Activated naive CD8-positive, alpha-beta T cell treated with anti-CD3 and anti-CD28 coated beads for 36 hours (primary cell): ENCODE measurements at regions not wholly inside any gene's neighbourhood (a gene's known extent, or its start where the extent isn't known, plus 50 kb on each side); places are given as distances from the start of the nearest gene placed in this dataset.

Experiments used
- DNase-seq: peaks from one replicate; pipeline ENCODE4 v3.0.0; 2021
- H3K27ac Mint-ChIP-seq: one replicate; pipeline ENCODE4 v1.8.0; 2022; ENCODE audit warnings: mild to moderate bottlenecking, moderate library complexity, mixed read lengths
- H3K27me3 Mint-ChIP-seq: one replicate; pipeline ENCODE4 v1.8.0; 2022; ENCODE audit warnings: mild to moderate bottlenecking, mixed read lengths
- H3K36me3 Mint-ChIP-seq: one replicate; pipeline ENCODE4 v1.8.0; 2021; ENCODE audit warnings: mild to moderate bottlenecking, mixed read lengths
- H3K4me1 Mint-ChIP-seq: one replicate; pipeline ENCODE4 v1.8.0; 2021; ENCODE audit warnings: mixed read lengths
- H3K4me3 Mint-ChIP-seq: one replicate; pipeline ENCODE4 v1.8.0; 2022; ENCODE audit warnings: mild to moderate bottlenecking, moderate library complexity, mixed read lengths
- H3K9me3 Mint-ChIP-seq: one replicate; pipeline ENCODE4 v1.8.0; 2022; ENCODE audit warnings: mixed read lengths

DNA sequence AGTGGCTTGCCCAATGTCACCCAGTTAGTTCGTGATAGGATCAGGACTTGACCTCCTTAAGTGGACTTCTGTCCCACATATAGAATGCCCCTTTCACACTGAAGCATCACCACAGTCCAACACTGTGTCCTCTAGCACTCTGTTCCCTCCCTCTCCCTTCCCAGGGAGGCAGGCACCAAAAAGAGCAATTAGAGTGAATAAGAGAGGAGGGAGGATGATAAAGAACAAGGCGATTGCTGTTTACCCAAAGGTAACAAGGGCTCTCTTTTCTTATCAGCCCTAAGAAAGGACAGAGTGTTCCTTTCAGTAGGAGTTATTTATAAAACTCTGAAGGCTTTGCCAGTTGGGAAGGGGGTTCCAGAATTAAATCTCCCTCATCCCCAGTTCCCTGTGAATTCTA lies 192.7 kb upstream of the ATP2B1 start:
- H3K27me3 Mint-ChIP-seq = no peaks in the 10 kb centered on the region
- no peaks in the 10 kb centered on the region for H3K36me3 Mint-ChIP-seq
- H3K9me3 Mint-ChIP-seq = no peaks in the 10 kb centered on the region
- peaks cover 2% of the 10 kb centered on the region for H3K4me1 Mint-ChIP-seq
- no peak overlapping the region for H3K4me3 Mint-ChIP-seq
- H3K27ac Mint-ChIP-seq = no peak overlapping the region
- DNase-seq = no peak

DNA sequence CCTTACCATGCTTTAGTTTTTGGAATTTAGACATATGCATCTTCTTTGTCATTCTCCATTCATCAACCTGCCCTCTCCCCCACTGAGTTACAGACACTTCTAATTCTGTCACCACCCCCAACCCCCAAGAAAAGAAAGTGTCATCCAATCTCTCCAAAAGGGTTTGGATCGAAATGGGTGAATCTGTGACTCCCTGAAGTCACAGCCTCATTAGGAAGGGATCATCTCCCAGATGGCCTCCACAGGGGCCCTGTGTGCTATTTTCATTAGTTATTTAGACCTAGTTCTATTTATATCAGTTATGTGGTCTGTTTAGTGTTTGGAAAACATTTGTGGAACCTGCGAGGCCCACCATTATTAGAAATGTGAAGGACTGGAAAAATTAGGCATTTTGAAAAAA lies 191.0 kb upstream of the ATP2B1 start:
- no peaks in the 10 kb centered on the region for H3K36me3 Mint-ChIP-seq
- no peak for DNase-seq
- H3K4me1 Mint-ChIP-seq = peaks cover 3% of the 10 kb centered on the region
- no peak overlapping the region for H3K27ac Mint-ChIP-seq
- H3K9me3 Mint-ChIP-seq = no peaks in the 10 kb centered on the region
- H3K4me3 Mint-ChIP-seq = no peak overlapping the region
- H3K27me3 Mint-ChIP-seq = no peaks in the 10 kb centered on the region

DNA sequence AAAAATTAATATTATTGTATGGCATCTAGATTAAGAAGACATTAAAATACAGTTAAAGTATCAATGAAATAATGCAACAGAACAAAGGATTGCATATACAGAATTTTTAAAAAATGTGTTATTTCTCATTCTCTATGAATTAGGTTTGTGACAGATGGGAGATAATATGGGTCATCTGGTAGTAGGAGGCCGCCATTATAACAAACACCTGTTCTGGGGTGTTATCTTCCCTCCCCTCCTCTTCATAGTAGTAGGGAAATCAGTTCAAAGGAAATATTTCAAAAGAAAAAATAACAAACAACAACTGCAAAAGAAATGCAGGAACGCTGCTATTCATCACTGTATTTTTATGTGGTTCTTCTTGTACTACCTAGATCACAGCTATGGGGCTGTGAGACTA lies 187.0 kb upstream of the ATP2B1 start:
- H3K27me3 Mint-ChIP-seq = no peaks in the 10 kb centered on the region
- DNase-seq = no peak
- H3K4me3 Mint-ChIP-seq = no peak overlapping the region
- peaks cover 16% of the 10 kb centered on the region for H3K4me1 Mint-ChIP-seq
- no peak overlapping the region for H3K27ac Mint-ChIP-seq
- no peaks in the 10 kb centered on the region for H3K36me3 Mint-ChIP-seq
- H3K9me3 Mint-ChIP-seq = no peaks in the 10 kb centered on the region

DNA sequence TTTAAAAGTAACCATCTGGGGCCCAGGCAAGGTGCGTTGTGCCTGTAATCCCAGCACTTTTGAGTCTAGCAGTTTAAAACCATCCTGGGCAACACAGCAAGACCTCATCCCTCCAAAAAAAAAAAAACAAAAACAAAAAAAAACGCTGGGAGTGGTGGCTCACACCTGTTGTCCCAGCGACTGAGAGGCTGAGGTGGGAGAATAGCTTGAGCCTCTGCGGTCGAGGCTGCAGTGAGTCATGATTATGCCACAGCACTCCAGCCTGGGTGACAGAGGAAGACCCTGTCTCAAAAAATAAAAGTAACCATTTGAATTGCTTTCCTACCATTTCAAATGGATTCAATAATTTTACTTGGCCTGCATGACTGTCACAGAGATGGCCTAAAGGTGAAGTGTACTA lies 186.5 kb upstream of the ATP2B1 start:
- no peak for DNase-seq
- Mint-ChIP-seq H3K9me3 (no peaks in the 10 kb centered on the region), H3K36me3 (no peaks in the 10 kb centered on the region), H3K4me3 (no peak overlapping the region), H3K27me3 (no peaks in the 10 kb centered on the region), H3K27ac (no peak overlapping the region), H3K4me1 (peaks cover 16% of the 10 kb centered on the region)

DNA sequence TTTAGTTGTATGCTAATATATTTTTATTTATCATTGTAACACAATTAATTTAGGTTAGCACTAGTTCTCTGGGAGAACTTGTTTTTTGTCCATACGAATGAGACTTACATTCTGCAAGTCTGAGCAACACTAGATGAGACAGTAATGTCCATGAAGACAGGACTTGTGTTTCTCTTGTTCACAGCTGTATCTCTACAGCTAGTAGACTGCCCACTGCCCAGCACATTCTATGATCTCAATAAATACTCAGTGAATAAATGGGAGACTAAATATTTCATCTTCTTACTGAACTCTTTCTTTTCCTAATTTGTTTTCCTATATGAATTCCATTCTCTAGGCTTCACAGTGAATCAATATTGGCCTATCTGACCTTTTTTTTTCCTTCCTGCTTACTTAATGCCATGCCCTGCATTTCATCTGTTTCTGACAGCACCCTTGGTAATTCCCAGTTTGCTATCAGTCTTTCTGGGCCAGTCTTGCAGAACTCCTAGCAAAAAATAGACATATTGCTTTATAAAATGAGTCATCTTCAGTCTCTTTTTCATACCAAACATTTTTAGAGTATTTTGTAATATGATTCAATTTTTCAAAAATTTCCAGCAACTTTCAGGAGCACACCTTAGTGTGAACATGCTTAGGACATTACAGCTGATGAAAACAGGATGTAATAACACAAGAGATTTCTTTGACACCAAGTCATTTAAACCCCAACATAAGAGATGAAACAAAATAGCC lies 185.5 kb upstream of the ATP2B1 start:
- Mint-ChIP-seq H3K4me3 (no peak overlapping the region), H3K9me3 (no peaks in the 10 kb centered on the region), H3K4me1 (peaks cover 16% of the 10 kb centered on the region), H3K27me3 (no peaks in the 10 kb centered on the region), H3K36me3 (no peaks in the 10 kb centered on the region), H3K27ac (peak overlapping the region; percentile 36)
- DNase-seq = no peak

DNA sequence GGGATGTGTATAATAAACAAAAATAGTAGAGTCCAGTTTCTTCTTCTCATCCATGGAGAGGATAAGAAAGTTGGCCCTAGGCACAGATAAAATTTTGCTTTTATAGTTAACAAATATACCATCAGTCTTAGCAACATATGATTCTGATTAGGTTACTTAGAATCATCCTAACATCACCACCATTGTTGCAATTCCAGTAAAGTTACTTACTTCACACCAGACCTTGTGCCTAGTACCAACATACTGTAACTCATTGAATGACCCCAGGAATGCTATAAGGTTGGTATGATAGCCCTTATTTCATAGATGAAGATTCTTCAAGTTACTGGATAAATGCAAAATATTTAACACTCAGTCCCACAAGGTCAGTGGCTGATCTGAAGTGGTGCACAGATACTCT lies 183.8 kb upstream of the ATP2B1 start:
- DNase-seq = no peak
- Mint-ChIP-seq H3K9me3 (no peaks in the 10 kb centered on the region), H3K27ac (no peak overlapping the region), H3K4me3 (no peak overlapping the region), H3K4me1 (peaks cover 16% of the 10 kb centered on the region), H3K36me3 (no peaks in the 10 kb centered on the region), H3K27me3 (no peaks in the 10 kb centered on the region)

DNA sequence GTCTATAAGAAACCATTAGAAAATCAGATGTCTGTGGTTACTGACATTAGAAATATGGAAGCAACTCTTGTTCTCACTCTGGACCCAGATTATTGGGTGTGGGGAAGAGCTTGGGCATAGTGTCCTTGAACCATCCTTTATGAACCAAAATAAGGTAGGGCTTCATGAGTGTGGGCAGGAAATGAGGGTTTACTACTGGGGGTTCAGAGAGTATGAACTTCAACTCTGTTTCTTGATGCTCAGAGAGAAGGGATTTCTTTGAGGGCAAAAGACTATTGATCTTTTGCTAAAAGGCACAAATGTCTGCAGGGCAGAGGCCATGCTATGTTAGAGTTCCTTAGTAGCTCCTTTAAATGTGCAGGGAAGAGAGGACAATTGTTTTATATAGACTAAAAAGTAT lies 183.3 kb upstream of the ATP2B1 start:
- no peaks in the 10 kb centered on the region for H3K36me3 Mint-ChIP-seq
- no peak for DNase-seq
- no peak overlapping the region for H3K27ac Mint-ChIP-seq

DNA sequence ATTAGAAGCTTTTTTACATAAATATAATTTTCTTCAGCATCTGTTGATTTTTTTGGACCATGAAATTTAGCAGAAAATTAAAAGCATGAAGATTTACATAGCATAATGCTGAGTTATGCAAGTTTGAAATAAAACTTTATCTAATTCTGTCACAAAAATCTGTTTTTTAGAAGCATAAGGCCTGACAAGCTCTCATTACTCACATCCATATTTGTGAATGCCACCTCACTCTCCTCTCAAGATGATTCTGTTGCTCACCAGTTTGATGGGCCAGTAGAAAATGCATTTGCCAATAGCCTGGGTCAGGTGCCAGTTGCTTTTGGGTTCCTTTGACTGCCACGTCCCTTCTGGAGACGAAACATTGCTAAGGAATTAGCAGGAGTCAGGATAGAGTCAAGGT lies 181.5 kb upstream of the ATP2B1 start:
- Mint-ChIP-seq H3K27me3 (no peaks in the 10 kb centered on the region), H3K4me3 (no peak overlapping the region), H3K4me1 (peaks cover 21% of the 10 kb centered on the region), H3K27ac (no peak overlapping the region), H3K9me3 (no peaks in the 10 kb centered on the region), H3K36me3 (no peaks in the 10 kb centered on the region)
- DNase-seq = no peak

More for the DNA sequence above, 183.3 kb upstream of the ATP2B1 start:
- Mint-ChIP-seq H3K9me3 (no peaks in the 10 kb centered on the region), H3K27me3 (no peaks in the 10 kb centered on the region), H3K4me3 (no peak overlapping the region), H3K4me1 (peaks cover 19% of the 10 kb centered on the region)

DNA sequence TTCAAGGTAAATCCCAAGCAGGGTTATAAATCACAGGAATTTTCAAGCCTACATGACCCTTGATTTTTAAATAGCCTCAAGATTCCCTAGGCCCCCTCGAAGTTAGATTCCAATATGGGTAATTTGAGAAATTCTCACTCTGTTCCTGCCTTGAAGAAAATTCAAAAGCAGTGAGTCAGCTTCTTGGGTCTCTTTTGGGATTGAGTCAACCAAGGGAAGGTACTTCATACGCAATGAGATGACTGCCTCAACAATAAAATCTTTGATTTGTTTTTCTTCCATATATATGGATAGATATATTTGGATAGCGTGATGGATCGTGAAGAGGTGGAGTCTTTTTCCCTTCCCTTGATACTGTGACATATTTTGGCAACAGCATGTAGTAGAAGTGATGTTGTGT lies 180.4 kb upstream of the ATP2B1 start:
- H3K36me3 Mint-ChIP-seq = no peaks in the 10 kb centered on the region
- DNase-seq = no peak
- H3K27me3 Mint-ChIP-seq = no peaks in the 10 kb centered on the region
- no peaks in the 10 kb centered on the region for H3K9me3 Mint-ChIP-seq
- no peak overlapping the region for H3K4me3 Mint-ChIP-seq
- H3K27ac Mint-ChIP-seq = no peak overlapping the region
- H3K4me1 Mint-ChIP-seq = peaks cover 17% of the 10 kb centered on the region

DNA sequence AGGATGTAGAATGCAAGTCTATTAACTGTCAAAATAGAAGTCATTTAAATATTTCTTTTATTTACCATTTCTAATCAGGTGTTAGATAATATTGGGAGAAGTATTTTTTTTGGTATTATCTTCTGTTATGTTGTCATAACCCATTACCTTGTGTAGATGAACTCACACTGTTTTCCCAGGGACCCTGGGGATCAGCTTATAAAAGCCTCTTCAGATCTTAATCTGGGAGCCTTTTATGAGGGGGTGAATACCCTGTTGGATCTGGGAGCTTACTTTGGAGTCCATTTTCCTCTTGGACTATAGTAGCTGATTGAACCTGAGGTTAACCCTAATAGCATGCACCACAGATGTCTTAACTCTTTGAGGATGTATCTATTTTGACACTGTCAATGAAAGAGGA lies 176.3 kb upstream of the ATP2B1 start:
- H3K27me3 Mint-ChIP-seq = no peaks in the 10 kb centered on the region
- H3K4me3 Mint-ChIP-seq = no peak overlapping the region
- H3K4me1 Mint-ChIP-seq = peaks cover 42% of the 10 kb centered on the region
- peaks cover 2% of the 10 kb centered on the region for H3K9me3 Mint-ChIP-seq
- peaks cover 15% of the 10 kb centered on the region for H3K36me3 Mint-ChIP-seq
- no peak for DNase-seq
- H3K27ac Mint-ChIP-seq = no peak overlapping the region

DNA sequence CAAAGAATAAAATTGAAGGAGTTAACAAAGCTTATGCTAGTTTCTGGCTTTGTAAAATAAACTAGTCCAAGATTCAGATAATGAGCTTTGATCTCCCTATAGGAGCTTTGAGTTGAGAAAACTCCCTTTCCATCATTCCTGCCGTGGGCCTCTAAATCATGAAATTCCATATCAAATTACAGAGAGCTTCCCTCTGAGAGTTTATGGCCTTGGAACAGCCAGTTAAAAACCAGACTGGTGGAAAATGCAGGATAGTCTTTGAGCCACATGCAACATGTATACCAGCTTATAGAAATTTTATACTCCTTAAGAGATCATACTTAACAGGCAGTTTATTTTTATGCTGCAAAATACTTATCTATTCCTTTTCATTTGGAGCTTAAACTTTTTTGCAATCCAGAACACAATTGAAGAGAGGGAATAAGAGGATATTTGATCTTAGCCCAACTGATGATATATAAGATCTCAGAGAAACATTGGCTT lies 175.8 kb upstream of the ATP2B1 start:
- no peak for DNase-seq
- Mint-ChIP-seq H3K27ac (no peak overlapping the region), H3K9me3 (peaks cover 2% of the 10 kb centered on the region), H3K36me3 (peaks cover 15% of the 10 kb centered on the region), H3K4me1 (peaks cover 45% of the 10 kb centered on the region), H3K4me3 (no peak overlapping the region), H3K27me3 (no peaks in the 10 kb centered on the region)

DNA sequence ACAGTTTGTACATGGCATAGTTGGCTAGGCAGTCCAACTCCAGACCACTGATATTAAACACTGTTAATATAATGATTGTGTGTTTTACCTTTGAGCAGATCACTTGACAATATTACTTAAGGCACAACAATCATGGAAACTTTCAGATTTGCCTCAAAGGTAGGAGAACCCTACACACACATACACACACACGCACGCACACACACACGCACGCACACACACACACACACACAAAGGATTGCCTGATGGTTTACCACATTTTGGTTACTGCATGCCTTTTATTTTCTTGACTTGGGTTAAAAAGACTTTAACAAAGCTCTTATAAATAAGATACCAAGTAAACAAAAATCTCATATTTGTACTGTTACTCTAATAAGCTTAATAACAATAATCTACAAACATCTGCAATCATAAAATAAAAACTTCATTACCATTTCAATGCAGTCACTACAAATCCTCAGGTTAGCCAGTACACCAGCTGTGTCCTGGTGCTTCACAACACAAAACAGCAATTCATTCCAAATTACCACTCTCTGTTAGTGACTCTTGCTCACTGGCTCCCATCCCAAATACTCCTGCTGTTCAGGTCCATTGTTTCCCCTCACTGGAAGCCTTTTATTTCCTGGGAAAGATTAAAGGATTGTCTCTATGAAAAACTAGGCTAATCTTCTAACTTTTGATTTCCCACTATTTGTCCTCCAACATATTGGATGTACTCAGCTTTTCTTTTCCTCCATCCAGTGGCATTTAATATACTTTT lies 175.2 kb upstream of the ATP2B1 start:
- Mint-ChIP-seq H3K27me3 (no peaks in the 10 kb centered on the region), H3K4me1 (peaks cover 50% of the 10 kb centered on the region), H3K4me3 (no peak overlapping the region), H3K36me3 (peaks cover 15% of the 10 kb centered on the region), H3K27ac (no peak overlapping the region), H3K9me3 (peaks cover 2% of the 10 kb centered on the region)
- DNase-seq = no peak

DNA sequence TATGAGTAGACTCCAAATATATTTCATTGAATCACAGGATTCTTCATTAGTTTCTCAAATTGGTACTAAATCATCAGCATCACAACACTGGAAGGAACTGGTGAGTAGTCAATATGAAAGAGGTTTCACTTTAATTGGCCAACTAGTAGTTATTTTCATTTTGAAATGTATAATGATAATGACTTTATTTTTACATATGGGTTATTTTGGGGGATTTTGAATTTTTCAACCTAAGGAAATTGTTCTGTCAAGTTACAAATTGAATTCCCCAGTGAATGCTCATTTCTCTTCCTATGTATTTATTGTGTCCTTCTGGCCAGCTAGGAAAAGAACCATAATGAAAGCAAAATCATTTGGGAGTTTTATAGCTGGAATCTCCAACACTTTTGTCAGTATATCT lies 174.2 kb upstream of the ATP2B1 start:
- H3K4me1 Mint-ChIP-seq = peaks cover 56% of the 10 kb centered on the region
- no peak for DNase-seq
- H3K36me3 Mint-ChIP-seq = peaks cover 15% of the 10 kb centered on the region
- H3K9me3 Mint-ChIP-seq = peaks cover 2% of the 10 kb centered on the region
- H3K27ac Mint-ChIP-seq = no peak overlapping the region
- no peaks in the 10 kb centered on the region for H3K27me3 Mint-ChIP-seq
- no peak overlapping the region for H3K4me3 Mint-ChIP-seq

DNA sequence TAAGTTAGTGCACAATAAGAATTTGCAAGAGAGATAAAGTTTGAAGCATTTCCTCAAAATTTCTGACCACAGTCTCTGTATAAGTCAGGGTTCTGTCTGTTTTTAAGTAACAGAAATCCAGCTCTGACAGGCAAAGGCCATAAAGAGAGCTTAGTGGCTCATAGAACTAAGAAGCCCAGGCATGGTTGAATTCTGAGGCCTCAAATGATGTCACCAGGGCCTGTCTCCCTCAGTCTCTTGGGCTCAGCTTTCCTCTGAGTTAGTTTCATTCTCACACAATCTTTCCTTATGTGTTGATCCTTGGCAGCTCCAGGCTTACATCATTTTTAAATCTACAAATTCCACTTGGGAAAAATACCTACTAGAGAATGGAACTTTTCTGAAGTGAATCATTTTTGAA lies 173.4 kb upstream of the ATP2B1 start:
- DNase-seq = no peak
- no peak overlapping the region for H3K4me3 Mint-ChIP-seq
- H3K27me3 Mint-ChIP-seq = no peaks in the 10 kb centered on the region
- H3K4me1 Mint-ChIP-seq = peaks cover 54% of the 10 kb centered on the region
- peak overlapping the region; percentile 85 for H3K27ac Mint-ChIP-seq
- H3K9me3 Mint-ChIP-seq = peaks cover 2% of the 10 kb centered on the region
- H3K36me3 Mint-ChIP-seq = peaks cover 15% of the 10 kb centered on the region

DNA sequence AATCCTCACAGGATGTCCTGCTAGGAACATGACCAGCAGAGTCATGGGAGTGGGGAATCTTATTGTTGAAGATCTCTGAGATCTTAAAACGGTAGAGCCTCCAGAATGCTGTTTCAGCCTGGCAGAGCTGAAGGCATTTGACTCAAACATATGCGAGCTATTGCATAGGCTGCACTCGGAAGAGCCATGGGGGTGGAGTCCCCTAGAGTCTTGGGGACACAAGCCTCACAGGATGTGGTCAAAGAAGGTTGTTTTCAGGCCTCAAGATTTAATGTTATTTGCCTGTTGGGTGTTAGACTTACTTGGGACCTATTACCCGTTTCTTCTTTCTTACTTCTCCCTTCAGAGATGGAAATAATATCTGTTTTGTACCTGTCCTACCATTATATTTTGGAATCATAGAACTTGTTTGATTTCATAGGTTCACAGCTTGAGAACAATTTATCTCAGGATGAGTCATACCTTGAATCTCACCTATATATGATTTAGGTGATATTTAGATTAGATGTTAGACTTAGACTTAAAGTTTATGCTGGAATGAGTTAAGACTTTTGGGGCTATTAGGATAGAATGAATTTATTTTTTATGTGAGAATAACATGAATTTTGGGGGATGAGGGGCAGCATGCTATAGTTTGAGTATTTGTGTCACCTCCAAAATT lies 172.2 kb upstream of the ATP2B1 start:
- H3K27ac Mint-ChIP-seq = peak overlapping the region; percentile 85

More for the DNA sequence above, 172.2 kb upstream of the ATP2B1 start:
- peak overlapping the region; percentile 9 for H3K4me3 Mint-ChIP-seq
- peak; percentile 48 for DNase-seq
- peaks cover 15% of the 10 kb centered on the region for H3K36me3 Mint-ChIP-seq
- peaks cover 53% of the 10 kb centered on the region for H3K4me1 Mint-ChIP-seq
- peaks cover 2% of the 10 kb centered on the region for H3K9me3 Mint-ChIP-seq
- no peaks in the 10 kb centered on the region for H3K27me3 Mint-ChIP-seq
